ENCODE measurements at regions not wholly inside any gene's neighbourhood (a gene's known extent, or its start where the extent isn't known, plus 50 kb on each side); places are given as distances from the start of the nearest gene placed in this dataset.

GRCh38 chr18:51980101-51980500 lies 359.9 kb upstream of the DCC start:
- TF ChIP-seq, protein P1, sequence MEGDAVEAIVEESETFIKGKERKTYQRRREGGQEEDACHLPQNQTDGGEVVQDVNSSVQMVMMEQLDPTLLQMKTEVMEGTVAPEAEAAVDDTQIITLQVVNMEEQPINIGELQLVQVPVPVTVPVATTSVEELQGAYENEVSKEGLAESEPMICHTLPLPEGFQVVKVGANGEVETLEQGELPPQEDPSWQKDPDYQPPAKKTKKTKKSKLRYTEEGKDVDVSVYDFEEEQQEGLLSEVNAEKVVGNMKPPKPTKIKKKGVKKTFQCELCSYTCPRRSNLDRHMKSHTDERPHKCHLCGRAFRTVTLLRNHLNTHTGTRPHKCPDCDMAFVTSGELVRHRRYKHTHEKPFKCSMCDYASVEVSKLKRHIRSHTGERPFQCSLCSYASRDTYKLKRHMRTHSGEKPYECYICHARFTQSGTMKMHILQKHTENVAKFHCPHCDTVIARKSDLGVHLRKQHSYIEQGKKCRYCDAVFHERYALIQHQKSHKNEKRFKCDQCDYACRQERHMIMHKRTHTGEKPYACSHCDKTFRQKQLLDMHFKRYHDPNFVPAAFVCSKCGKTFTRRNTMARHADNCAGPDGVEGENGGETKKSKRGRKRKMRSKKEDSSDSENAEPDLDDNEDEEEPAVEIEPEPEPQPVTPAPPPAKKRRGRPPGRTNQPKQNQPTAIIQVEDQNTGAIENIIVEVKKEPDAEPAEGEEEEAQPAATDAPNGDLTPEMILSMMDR (IDR thresholded peaks at IDR 0.05; ENCODE audit: insufficient read depth, missing control alignments), result no peak
- FAIRE-seq (no peak), DNase-seq (ENCODE audit: insufficient read length, low spot score) (no peak)

- FAIRE-seq (no peak), DNase-seq (ENCODE audit: insufficient read length, low spot score) (no peak)
- TF ChIP-seq, protein P1 (IDR thresholded peaks at IDR 0.05; ENCODE audit: insufficient read depth, missing control alignments), result no peak
Observed at GRCh38 chr18:51988277-51988676, 351.7 kb upstream of the DCC start.

DNA sequence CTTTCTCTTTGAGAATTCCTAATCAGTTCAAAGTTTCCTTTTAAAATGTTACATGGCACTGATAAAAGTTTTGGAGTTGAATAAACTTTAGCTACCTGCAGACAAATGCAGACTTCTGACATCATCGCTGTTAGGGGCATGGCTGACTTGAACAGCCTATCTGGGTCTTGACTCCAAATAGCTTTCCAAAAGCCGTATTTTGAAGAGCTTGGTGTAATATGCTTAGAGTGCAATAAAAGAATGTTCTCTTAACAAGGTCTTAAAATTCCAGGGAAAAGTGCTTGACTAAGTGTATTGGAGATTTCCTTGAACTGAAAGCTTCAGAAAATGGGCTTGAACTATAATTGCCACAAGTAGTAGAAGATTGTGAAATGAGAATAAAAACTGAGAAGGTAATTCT lies 342.9 kb upstream of the DCC start:
- TF ChIP-seq, protein P1 (IDR thresholded peaks at IDR 0.05; ENCODE audit: insufficient read depth, missing control alignments), result no peak
- DNase-seq (ENCODE audit: insufficient read length, low spot score) (no peak), FAIRE-seq (no peak)

DNA sequence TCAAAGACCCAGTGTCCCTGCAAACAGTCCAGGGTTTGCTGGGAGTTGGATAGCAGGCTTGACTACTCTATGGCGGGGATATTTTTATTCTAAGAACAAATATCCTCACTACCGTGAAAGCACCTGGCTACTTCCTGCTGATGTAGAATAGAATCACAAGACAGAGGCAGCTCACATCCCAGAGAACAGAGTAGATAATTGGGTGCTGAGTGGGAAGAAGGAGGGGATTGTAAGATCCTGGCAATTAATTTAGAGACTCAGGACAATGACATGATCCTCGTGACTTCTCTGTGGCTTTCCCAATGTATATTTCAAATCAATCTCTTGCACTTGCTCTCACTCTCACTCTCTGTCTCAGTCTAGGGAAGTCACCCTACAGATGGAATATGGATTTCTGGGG lies 341.9 kb upstream of the DCC start:
- no peak for FAIRE-seq
- TF ChIP-seq, protein P1 (IDR thresholded peaks at IDR 0.05; ENCODE audit: insufficient read depth, missing control alignments), result no peak
- no peak for DNase-seq (ENCODE audit: insufficient read length, low spot score)

GRCh38 chr18:51998711-51999110 lies 341.3 kb upstream of the DCC start:
- no peak for DNase-seq (ENCODE audit: insufficient read length, low spot score)
- TF ChIP-seq, protein P1 (IDR thresholded peaks at IDR 0.05; ENCODE audit: insufficient read depth, missing control alignments), result no peak
- FAIRE-seq, result no peak

DNA sequence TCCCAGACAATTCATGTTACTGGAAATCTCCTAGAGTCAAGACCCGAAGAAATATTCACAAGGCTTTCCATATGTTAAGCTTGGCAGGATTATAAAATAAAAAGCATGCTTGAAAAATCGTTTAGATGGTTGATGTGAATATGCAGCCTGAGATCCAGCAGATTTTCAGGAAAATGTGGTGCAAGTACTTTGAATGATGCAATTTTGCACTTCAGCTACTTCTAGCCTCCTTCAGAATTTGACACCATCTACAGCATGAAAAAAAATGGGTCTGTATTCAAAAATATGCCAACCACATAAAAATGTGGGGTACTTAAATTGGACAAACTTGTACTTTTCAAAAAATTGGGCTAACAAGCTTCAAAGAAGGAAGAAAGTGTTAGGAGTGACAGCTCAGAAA lies 340.6 kb upstream of the DCC start:
- FAIRE-seq (peak; percentile 63), DNase-seq (ENCODE audit: insufficient read length, low spot score) (no peak)
- TF ChIP-seq, protein P1 (IDR thresholded peaks at IDR 0.05; ENCODE audit: insufficient read depth, missing control alignments), result no peak

DNA sequence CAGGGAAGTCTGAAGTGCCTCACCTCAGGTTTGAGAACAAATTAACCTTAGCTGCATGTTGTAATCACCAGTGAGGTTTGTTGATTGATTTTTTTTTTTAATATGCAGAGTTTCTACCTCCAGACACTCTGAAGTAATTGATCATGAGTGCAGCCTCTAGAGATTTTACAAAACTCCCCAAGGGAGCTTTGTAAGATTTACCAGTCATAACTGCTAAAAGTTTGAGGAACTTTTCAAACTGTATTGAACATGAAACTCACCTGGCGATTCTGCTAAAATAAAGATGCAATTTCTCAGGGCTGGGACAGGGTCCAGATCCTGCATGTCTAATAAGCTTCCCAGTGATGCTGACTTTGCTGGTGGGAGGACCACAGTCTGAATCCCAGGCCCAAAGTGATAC lies 339.6 kb upstream of the DCC start:
- DNase-seq (ENCODE audit: insufficient read length, low spot score), result no peak
- FAIRE-seq, result no peak
- TF ChIP-seq, protein P1 (IDR thresholded peaks at IDR 0.05; ENCODE audit: insufficient read depth, missing control alignments), result no peak

All from D721Med (cell line).